ENCODE measurements at regions not wholly inside any gene's neighbourhood (a gene's known extent, or its start where the extent isn't known, plus 50 kb on each side); places are given as distances from the start of the nearest gene placed in this dataset.

DNA sequence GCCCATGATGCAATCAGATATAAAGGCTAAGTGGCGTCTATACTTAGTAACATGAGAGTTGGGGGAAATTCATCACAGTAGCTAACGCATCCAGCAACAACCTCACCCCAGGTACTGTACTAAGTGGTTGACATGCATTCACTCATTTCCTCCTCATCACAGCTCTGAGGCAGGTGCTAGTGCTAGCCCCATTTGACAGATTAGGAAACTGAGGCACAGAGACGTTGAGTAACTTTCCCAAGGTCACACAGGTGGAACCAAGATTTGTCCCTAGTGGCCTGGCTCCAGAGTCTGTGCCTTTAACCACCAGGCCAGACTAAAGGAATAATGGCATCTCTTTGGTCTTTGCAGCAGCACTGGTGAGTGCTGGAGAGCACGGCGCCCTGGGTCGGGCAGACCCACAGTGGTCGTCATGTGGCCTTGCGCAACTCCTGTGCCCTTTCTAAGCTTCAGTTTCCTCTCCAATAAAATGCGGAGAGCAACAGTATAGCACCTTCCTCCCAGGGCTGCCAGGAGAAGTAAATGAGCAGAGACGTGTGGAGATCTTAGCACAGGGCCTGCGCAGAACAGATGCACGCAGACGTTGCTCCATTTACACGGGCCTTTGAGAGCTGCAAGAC lies 186.4 kb downstream of the BCOR start:
- no peak for DNase-seq (ENCODE audit: low spot score)

GRCh38 chrX:39912126-39912525 lies 185.6 kb downstream of the BCOR start:
- no peak for DNase-seq (ENCODE audit: low spot score)

DNA sequence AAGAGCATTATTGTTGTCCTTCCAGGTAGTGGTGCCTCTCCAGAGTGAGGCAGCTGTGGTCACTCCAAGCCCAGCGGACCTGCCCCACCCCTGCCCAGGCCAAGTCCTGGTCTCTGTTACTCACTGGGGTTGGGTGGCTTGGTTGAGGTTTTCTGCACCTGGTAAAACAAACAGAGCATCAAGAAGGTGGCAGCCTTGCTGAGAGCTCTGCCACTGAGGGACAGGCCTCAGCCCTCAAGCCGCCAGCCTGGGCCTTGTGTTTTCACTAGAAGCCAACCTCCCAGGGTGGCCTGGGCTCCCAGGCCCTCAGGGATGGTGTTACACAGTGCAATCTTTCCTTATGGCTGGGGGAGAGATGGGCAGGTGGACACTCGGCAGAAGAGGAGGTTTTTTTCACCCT lies 182.7 kb downstream of the BCOR start:
- DNase-seq (ENCODE audit: low spot score), result no peak

- no peak for DNase-seq (ENCODE audit: low spot score)
These were observed 182.2 kb downstream of the BCOR start for GRCh38 chrX:39915596-39915995.

GRCh38 chrX:39921838-39922237 lies 175.9 kb downstream of the BCOR start:
- DNase-seq (ENCODE audit: low spot score), result no peak

- DNase-seq (ENCODE audit: low spot score), result no peak
These were observed 175.3 kb downstream of the BCOR start for GRCh38 chrX:39922488-39922887.

DNA sequence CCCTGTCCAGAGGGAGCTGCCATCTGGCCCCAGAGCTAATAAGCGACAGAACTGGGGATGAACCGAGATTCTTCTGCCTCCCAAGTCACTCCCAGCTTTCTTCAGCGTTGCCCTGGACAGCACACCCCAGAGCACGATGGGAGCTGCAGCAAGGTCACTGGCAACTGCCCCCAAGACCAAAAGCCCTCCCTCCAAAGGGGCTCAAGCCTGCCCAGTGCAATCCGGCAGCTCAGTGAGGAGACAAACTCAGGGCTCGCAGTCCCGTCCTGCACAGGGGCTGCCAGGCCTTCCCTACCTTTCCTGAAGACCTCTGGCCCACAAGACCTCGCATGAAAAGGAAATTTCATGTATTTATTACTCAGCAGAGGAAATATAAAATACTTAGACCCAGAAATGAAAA lies 174.8 kb downstream of the BCOR start:
- DNase-seq (ENCODE audit: low spot score), result no peak

GRCh38 chrX:39927380-39927779 lies 170.4 kb downstream of the BCOR start:
- no peak for DNase-seq (ENCODE audit: low spot score)

GRCh38 chrX:39928704-39929378 lies 168.9 kb downstream of the BCOR start:
- DNase-seq (ENCODE audit: low spot score), result no peak

GRCh38 chrX:39929379-39930025 lies 168.3 kb downstream of the BCOR start:
- no peak for DNase-seq (ENCODE audit: low spot score)

GRCh38 chrX:39930786-39931528 lies 166.8 kb downstream of the BCOR start:
- no peak for DNase-seq (ENCODE audit: low spot score)

GRCh38 chrX:39931529-39932282 lies 166.1 kb downstream of the BCOR start:
- DNase-seq (ENCODE audit: low spot score), result no peak

- peak; percentile 66 for DNase-seq (ENCODE audit: low spot score)
These were observed 162.2 kb downstream of the BCOR start for GRCh38 chrX:39935411-39936064.

DNA sequence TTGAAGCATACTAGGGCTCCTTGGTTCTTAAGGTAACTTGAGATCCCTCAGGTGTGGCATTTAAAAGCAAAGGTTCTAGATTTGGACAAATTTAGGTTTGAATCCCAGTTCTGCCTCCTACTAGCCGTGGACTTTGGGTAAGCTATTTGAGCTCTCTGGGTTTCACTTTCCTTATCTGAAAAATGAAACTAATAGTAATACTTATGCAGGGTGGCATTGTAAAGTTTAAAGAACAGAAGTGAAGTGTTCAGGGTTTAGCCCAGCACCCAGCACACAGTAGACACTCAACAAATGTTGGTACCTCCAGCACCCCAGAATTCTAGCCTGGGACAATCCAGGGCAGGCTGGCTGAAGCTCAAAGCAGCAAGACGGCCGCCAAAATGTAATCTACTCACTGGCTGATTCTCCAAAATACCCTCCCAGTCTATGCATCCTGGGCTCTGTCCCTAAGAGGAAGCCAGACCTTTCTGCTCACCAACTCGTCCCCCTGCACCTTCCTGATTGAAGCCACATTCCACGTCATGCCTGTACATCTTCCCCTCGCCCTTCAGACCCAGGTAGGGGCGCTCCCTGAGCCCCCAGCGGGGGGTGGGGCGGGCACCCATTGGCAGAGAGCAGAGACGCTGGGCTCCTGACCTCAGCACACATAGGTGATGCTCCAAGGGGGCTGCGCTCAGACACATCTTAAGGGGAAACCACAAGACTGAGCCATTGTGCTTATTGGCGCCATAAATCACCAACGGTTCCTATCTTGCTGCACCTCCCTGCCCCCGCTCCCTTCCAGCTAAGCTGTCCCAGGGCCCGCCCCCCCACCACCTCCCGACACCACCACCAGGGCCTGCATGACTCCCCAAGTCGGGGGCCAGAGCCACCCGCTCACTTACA lies 160.6 kb downstream of the BCOR start:
- no peak for DNase-seq (ENCODE audit: low spot score)

DNA sequence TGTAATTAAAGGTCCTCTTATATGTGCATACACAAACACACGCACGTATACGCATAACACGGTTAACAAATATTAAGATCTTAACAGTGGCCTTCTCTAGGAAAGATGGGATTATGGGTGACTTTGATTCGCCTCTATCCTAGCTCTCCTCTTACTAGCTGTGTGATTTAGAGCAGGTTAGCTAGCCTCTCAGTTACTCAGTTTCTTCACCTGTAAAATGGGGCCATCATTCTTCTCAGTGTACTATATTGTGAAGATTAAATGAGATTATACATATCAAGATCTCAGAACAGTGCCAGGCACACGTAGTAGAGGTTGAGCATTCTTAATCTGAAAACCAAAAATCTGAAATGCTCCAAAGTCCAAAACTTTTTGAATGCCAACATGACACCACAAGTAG lies 159.3 kb downstream of the BCOR start:
- no peak for DNase-seq (ENCODE audit: low spot score)

GRCh38 chrX:39939678-39940077 lies 158.1 kb downstream of the BCOR start:
- no peak for DNase-seq (ENCODE audit: low spot score)

DNA sequence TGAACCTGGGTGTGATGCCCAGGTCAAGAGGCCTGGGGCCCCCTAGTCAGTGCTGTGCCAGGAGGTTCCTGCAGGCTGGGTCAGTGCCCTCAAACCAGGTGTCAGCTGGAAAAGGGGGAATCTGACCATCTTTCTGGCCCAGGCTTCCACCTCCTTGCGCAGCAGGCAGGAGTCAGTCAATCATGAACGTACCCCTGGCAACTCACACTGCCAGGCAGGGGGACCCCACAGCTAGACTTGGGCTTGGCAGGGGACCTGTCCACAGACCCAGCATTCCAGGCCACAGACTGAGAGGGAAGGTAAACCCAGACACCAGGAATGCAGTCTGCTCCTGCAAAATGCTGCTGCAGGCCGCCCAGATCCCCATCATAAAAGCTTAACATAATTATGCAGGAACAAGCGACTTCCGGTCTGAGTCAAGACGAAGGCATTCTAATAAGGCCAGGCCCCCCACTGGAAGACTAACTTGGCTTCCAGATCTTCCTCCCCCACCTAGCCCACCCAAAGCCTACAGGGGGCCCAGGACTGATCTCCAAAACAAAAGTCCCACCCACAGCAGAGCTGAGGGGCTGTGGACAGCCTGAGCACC lies 156.3 kb downstream of the BCOR start:
- peak; percentile 66 for DNase-seq (ENCODE audit: low spot score)

DNA sequence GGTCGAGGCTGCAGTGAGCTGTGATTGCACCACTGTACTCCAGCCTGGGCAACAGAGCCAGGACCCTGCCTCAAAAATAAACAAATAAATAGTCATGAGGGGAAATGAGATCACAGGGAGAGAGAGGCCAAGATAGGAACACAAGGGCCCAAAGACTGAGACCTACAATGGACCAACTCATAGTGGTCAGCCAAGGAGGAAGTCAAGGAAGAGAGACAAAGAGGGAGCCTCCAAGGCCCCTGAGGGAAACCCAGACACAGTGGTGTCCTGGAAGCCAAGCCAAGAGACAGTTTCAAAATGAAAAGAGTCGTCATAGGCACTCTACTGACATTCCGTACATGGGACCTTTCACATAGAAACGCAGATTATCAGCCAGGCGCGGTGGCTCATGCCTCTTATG lies 153.3 kb downstream of the BCOR start:
- no peak for DNase-seq (ENCODE audit: low spot score)

GRCh38 chrX:39945709-39946108 lies 152.0 kb downstream of the BCOR start:
- DNase-seq (ENCODE audit: low spot score), result no peak

GRCh38 chrX:39946822-39947221 lies 150.9 kb downstream of the BCOR start:
- DNase-seq (ENCODE audit: low spot score), result peak; percentile 93
